ENCODE measurements at regions not wholly inside any gene's neighbourhood (a gene's known extent, or its start where the extent isn't known, plus 50 kb on each side); places are given as distances from the start of the nearest gene placed in this dataset.

- DNase-seq (ENCODE audit: low read depth in 1 of 2, low spot score in 2 of 2): no peak
- no peak overlapping the region for H3K4me2 ChIP-seq (ENCODE audit: insufficient read depth in 1 of 2, low read depth in 2 of 2, low read length in 2 of 2)
- H3K4me3 ChIP-seq (ENCODE audit: extremely low read depth in 1 of 4, insufficient read depth in 2 of 4, low read depth in 3 of 4, low read length in 4 of 4): no peak overlapping the region
- H3K56ac ChIP-seq (replicated peaks; ENCODE audit: insufficient read length, low read depth, low read length): no peak overlapping the region
- 68% methylated on average over 1 of the region's 1 CpG; no CpG with 5 or more reads in 1 of the 2 experiments for WGBS, 2 experiments (ENCODE audit: extremely low coverage in 1 of 2, insufficient coverage in 1 of 2, insufficient read length in 1 of 2, insufficient replicate concordance in 2 of 2, low coverage in 1 of 2, low lambda C conversion rate in 2 of 2, missing lambda C conversion rate in 1 of 2)
- TF ChIP-seq ASH2L (IDR thresholded peaks at IDR 0.05; ENCODE audit: low read length) (no peak), JUND (IDR thresholded peaks at IDR 0.05; ENCODE audit: low read length) (no peak), CHD1 (IDR thresholded peaks at IDR 0.05; ENCODE audit: low read depth, low read length) (no peak), TAF7 (optimal IDR thresholded peaks at IDR 0.05; ENCODE audit: borderline replicate concordance, low read depth, low read length) (no peak), KDM4A (IDR thresholded peaks at IDR 0.05; ENCODE audit: low read depth, low read length, severe bottlenecking) (no peak), POLR2A (IDR thresholded peaks at IDR 0.05; ENCODE audit: control extremely low read depth in 1 of 2, low read depth in 2 of 2, low read length in 2 of 2) (no peak), BACH1 (IDR thresholded peaks at IDR 0.05; ENCODE audit: low read length) (no peak)
- H4K91ac ChIP-seq (replicated peaks; ENCODE audit: insufficient read length, low read length): no peak overlapping the region
- H4K5ac ChIP-seq (ENCODE audit: insufficient read length, low read depth, low read length): no peak overlapping the region
- no peaks in the 10 kb centered on the region for H3K79me2 ChIP-seq (ENCODE audit: control insufficient read depth in 1 of 2, insufficient read depth in 2 of 2, low read length in 2 of 2)
- CTCF ChIA-PET (ENCODE audit: partially characterized antibody): interaction anchor here (1.1 kb wide), 1 partner anchor 17 kb away, joined by 3 read pairs; no protein-coding TSS in a partner anchor
- H3K27me3 ChIP-seq (replicated peaks in 1 of 4; ENCODE audit: control insufficient read depth in 3 of 4, extremely low read depth in 1 of 4, insufficient read depth in 3 of 4, low read length in 3 of 4): no peaks in the 10 kb centered on the region; a peak in 1 of 7 replicates
- H2BK12ac ChIP-seq (ENCODE audit: low read depth, low read length): no peak overlapping the region
- H2BK20ac ChIP-seq (ENCODE audit: low read length): no peak overlapping the region
- H2BK120ac ChIP-seq (replicated peaks; ENCODE audit: low read depth, low read length): no peak overlapping the region
- H2AK5ac ChIP-seq (ENCODE audit: low read depth, low read length): no peak overlapping the region
- no peak overlapping the region for H3K4ac ChIP-seq (replicated peaks; ENCODE audit: insufficient read length, low read depth, low read length)
- no peak for FAIRE-seq
- H3K79me1 ChIP-seq (ENCODE audit: low read depth, low read length): no peaks in the 10 kb centered on the region
- H3K18ac ChIP-seq (ENCODE audit: extremely low read depth, low read length): no peak overlapping the region
- no peak overlapping the region for H3K23ac ChIP-seq (ENCODE audit: insufficient read length)
- no peak overlapping the region for H3K27ac ChIP-seq (ENCODE audit: low read depth, low read length)
- no peaks in the 10 kb centered on the region for H3K4me1 ChIP-seq (replicated peaks in 1 of 4; ENCODE audit: control insufficient read depth in 3 of 4, insufficient read depth in 4 of 4, low read length in 3 of 4)
- no peak overlapping the region for H4K8ac ChIP-seq (ENCODE audit: extremely low read depth, insufficient read depth, low read length)
- no peaks in the 10 kb centered on the region for H3K36me3 ChIP-seq (ENCODE audit: control insufficient read depth in 2 of 4, insufficient read depth in 4 of 4, low read length in 3 of 4)
- no peak overlapping the region for H2BK5ac ChIP-seq (ENCODE audit: low read depth, low read length)
- no peaks in the 10 kb centered on the region for H3K23me2 ChIP-seq (ENCODE audit: low read depth, low read length)
- H2BK15ac ChIP-seq (ENCODE audit: low read length): no peak overlapping the region
- no peaks in the 10 kb centered on the region for H4K20me1 ChIP-seq (replicated peaks in 1 of 2; ENCODE audit: control insufficient read depth in 1 of 2, insufficient read depth in 2 of 2, low read length in 2 of 2)
- POLR2A ChIA-PET (ENCODE audit: partially characterized antibody): interaction anchor here (0.5 kb wide), 1 partner anchor 1432 kb away, joined by 3 read pairs; no protein-coding TSS in a partner anchor
- H2AFZ ChIP-seq (ENCODE audit: low read length): no peak overlapping the region
- H3K9me3 ChIP-seq (ENCODE audit: insufficient read depth in 2 of 2, low read depth in 1 of 2, low read length in 1 of 2): no peaks in the 10 kb centered on the region
- H3K9ac ChIP-seq (replicated peaks in 1 of 4; ENCODE audit: extremely low read depth in 1 of 4, low read depth in 3 of 4, low read length in 3 of 4): no peak overlapping the region
- H3K14ac ChIP-seq (ENCODE audit: insufficient read length): no peak overlapping the region
These were observed 146.6 kb upstream of the FAM13C start for GRCh38 chr10:59508956-59509355.
